HG03457 (cell line): ENCODE measurements at regions not wholly inside any gene's neighbourhood (a gene's known extent, or its start where the extent isn't known, plus 50 kb on each side); places are given as distances from the start of the nearest gene placed in this dataset.
"Not testable (repeated sequence)": the region's sequence is repeated elsewhere in the genome, so short reads cannot be mapped to it uniquely, and the experiment has no call there.

Experiments used
- ATAC-seq: cut with Tn5 transposase; IDR thresholded peaks from one replicate; pipeline ENCODE4 v1.9.1; 2021; ENCODE audit warnings: moderate number of reproducible peaks; ENCODE audit not compliant: unreplicated experiment

DNA sequence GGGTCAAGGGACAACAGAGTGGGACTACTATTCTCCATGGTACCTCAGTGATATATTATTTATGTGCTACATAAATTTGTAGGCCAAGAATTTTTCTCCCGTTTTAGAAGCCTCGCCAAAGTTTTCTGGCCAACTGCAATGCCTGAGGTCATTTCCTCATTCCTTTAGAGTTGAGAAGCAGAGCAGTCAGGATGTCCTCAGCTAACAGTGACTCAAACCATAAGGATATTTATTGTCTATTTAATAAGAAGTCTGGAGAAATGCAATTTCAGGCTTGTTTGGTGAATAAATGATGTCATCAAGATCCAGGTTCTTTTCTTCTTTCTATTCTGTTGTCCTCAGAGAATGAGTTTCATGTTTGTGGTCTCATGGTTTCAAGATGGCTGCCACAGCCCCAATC is 91.0 kb downstream of the ADCYAP1 start:
- no peak for ATAC-seq

DNA sequence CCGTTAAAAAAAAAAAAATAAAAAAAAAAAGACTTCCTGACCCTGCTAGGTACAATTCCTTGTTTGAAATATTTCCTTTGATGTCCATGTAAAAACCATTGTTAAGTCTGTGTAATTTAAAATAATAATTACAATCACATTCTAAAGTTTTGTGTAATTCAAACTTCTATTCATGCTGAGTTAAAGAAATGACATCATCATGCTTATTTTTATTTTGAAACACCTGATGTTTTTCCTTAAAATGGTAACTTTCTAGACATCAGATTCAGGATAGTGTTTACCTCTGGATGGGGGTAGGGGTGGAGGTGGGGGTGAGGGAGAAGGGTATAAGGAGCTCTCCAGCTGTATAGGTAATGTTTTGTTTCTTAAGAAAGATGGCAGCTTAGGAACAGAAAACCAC is 92.8 kb downstream of the ADCYAP1 start:
- no peak for ATAC-seq

GRCh38 chr18:998936-999335 is 94.3 kb downstream of the ADCYAP1 start:
- no peak for ATAC-seq

- no peak for ATAC-seq
These were observed 98.0 kb downstream of the ADCYAP1 start for GRCh38 chr18:1002653-1003178.

DNA sequence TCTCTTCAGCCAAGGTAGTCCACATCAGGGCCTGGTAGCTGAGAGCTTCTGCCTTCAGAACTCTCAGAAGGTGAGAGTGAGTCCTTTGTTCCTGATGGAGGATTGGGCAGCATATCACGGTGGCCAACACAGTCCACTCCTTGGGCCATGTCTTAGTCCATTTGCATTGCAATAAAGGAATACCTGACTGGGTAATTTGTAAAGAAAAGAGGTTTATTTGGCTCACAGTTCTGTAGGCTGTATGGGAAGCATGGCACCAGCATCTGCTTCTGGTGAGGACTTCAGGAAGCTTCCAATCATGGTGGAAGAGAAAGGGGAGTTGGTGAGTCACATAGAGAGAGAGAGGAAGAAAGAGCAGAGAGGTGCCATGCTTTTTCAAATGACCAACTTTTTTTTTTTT is 98.8 kb downstream of the ADCYAP1 start:
- no peak for ATAC-seq

- ATAC-seq, result no peak
These were observed 101.6 kb downstream of the ADCYAP1 start for GRCh38 chr18:1006304-1006703.

DNA sequence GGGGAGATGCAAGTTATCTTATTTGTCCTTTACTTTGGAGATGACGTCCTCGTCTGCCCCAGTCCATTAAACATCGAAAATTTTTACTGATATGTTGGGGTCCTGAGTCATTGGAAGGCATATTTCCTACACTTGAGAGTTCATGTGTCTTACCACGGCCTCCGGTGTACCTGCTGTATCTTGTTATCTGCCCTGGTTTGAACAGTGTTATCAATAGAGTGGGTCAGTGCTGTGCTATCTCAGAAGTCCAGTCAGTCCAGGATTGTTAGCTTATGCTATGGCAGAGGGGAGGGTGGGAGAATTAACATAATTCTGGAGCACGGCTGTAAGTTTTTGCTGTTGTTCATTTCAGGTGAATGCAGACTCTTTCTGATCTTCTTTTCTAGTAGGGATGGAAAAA is 102.3 kb downstream of the ADCYAP1 start:
- no peak for ATAC-seq

DNA sequence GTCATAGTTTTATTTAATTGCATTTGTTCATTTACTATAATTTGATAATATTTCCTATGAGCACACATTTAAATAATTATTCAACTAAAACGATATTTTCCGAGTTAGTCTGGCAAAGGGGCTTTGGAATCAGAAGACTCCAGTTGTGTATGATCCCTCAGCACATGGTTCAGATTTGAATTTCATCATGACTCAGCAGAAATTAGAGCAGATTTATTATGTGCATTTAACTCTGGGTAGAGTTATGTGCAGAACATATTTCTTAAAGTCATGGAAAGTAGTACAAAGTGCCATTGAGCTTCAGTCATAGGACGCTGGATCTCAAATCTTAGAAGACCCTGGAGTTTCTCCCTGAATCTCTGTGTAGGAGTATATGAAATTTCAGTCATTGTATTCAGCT is 106.7 kb downstream of the ADCYAP1 start:
- no peak for ATAC-seq

DNA sequence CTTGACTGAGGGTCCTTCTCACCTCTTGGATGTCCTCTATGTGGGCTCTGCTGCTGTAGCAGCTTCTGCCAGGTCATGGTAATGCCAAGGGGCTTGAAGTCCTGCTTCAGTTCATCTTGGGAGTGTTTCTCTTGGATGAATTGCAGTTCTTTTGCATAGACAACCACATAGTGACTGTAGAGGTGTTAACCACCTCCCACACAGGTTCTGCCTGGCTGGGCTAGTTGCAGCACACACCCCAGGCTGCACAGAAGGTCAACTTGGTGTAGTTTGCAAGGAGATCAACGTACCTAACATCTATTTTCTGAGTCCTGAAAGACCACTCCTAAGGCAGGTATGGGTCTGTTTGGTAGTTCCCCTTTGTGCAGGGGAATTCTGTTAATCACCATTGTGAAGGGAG is 108.1 kb downstream of the ADCYAP1 start:
- ATAC-seq, result no peak

DNA sequence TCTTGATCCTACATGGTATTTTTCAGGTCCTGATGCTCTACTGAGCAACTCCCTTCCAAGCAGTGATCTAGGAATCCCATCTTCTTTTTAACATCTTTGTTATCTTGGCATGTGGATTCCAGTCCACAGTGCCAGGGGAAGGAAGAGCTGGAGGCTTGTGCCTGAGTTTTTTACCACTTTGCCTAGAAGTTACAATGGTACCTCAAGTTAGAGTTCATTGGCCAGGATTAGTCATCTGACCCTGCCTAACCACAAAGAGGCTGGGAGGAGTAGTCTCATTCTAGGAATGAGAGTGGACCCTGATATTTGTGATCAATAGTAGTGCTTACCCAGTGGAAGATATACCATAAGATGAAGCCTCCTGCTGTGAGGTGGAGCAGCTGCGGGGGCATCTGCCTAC is 109.3 kb downstream of the ADCYAP1 start:
- ATAC-seq, result no peak

GRCh38 chr18:1014509-1014908 is 109.8 kb downstream of the ADCYAP1 start:
- no peak for ATAC-seq

- ATAC-seq, result no peak
These were observed 110.4 kb downstream of the ADCYAP1 start for GRCh38 chr18:1014951-1015624.

GRCh38 chr18:1015777-1016176 is 111.1 kb downstream of the ADCYAP1 start:
- no peak for ATAC-seq

DNA sequence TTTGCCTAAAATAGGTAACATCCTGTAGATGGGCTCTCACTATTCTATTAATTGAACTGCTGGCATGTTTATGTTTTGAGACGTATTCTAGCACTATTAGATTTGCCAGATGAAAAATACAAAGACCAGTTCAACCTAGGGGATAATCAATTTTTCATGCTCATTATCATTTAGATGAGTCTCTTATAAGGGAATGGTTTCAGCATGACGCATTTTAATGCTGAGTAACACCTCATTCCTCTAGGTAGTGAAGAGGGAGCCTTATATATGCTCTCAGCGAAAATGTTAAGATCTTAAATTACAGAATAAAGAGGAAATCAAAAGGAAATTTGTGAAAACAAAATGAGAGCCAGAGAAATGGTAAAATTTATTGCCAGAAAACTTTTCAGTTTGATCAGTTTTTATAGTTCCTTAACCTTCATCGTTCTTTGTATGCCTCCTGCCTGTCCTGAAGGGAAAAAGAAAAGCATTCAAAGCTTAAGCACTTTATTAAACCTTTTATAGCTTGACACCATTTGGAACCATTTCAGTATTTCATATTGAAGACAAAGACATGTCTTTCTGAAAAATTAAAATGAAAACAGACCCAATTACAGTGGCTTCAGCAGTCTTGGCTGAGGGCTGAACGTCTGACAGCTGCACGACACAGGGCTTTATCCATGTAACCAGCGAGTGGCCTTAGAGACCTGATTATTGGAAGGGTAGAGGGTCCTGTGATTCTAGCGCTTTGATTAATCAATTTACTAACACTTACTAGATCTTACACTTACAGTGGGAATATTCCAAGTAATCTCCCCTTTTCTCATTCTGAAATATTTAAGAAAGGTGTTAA is 112.8 kb downstream of the ADCYAP1 start:
- ATAC-seq, result no peak

- ATAC-seq, result no peak
These were observed 113.6 kb downstream of the ADCYAP1 start for GRCh38 chr18:1018181-1018681.

- ATAC-seq, result no peak
These were observed 114.5 kb downstream of the ADCYAP1 start for GRCh38 chr18:1019191-1019590.

GRCh38 chr18:1020731-1021344 is 116.2 kb downstream of the ADCYAP1 start:
- no peak for ATAC-seq

GRCh38 chr18:1026930-1027329 is 122.3 kb downstream of the ADCYAP1 start:
- ATAC-seq, result no peak

DNA sequence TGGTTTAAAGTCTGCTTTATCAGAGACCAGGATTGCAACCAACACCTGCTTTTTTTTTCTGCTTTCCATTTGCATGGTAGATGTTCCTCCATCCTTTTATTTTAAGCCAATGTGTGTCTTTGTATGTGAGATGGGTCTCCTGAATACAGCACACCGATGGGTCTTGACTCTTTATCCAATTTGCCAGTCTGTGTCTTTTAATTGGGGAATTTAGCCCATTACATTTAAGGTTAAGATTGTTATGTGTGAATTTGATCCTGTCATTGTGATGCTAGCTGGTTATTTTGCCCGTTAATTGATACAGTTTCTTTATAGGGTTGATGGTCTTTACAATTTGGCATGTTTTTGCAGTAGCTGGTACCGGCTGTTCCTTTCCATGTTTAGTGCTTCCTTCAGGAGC is 128.4 kb downstream of the ADCYAP1 start:
- not testable (repeated sequence) for ATAC-seq

DNA sequence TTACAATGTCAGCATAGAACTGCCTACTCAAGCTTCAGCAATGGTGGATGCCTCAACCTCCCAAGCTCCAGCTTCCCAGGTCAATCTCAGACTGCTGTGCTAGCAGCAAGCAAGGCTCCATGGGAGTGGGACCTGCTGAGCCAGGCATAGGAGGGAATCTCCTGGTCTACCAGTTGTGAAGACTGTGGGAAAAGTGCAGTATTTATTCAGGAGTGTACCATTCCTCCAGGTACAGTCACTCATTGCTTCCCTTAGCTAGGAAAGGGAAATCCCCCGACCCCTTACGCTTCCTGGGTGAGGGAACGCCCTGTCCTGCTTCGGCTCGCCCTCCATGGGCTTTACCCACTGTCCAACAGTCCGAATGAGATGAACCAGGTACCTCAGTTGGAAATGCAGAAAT is 130.3 kb downstream of the ADCYAP1 start:
- no peak for ATAC-seq

DNA sequence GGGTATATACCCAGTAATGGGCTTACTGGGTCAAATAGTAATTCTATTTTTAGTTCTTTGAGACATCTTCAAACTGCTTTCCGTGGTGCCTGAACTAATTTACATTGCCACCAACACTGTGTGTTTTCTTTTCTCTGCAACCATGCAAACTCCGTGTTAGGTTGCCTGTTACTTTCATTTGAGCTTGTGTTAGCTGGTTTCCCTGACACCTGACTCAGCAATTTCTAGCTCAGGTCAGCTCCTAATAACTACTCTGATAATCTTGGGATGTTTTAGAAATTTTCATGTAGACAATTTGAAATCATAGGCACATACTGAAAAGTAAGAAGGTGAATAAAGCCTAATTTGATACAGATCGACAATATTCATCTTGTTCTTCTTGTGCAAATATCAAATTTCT is 132.3 kb downstream of the ADCYAP1 start:
- no peak for ATAC-seq

DNA sequence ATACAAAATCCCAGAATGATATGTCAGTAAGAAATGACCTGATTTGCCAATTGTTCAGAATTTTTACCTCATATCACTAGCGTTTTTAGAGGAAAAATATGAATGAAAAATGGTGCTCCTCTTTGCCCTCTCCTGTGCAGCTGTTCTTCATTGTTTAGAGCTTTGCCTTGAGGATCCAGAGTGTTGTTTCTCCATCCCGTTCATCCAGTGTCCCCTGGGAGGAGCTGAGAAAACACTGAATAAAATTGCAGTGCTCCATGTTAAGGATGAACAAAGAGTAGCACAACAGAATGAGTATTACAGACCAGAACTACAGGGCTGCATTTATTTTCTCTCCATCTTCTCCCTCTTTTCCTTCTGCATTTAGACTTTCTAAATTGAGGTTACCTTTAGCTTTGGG is 133.1 kb downstream of the ADCYAP1 start:
- ATAC-seq, result no peak
